IPS-18a (cell line): ENCODE measurements at regions not wholly inside any gene's neighbourhood (a gene's known extent, or its start where the extent isn't known, plus 50 kb on each side); places are given as distances from the start of the nearest gene placed in this dataset.

Experiments used
- H3K27ac ChIP-seq: one replicate; pipeline ENCODE4 v1.5.1; 2013; ENCODE audit warnings: low read length
- H3K27me3 ChIP-seq: one replicate; pipeline ENCODE4 v1.6.1; 2013; ENCODE audit warnings: mild to moderate bottlenecking, low read length; ENCODE audit not compliant: control insufficient read depth, insufficient read depth
- H3K36me3 ChIP-seq: one replicate; pipeline ENCODE4 v1.6.1; 2013; ENCODE audit warnings: low read depth, low read length; ENCODE audit not compliant: control insufficient read depth
- H3K4me1 ChIP-seq: one replicate; pipeline ENCODE4 v1.6.1; 2013; ENCODE audit warnings: low read depth, low read length; ENCODE audit not compliant: control insufficient read depth
- H3K4me3 ChIP-seq: one replicate; pipeline ENCODE4 v1.5.1; 2013; ENCODE audit warnings: low read length
- H3K9ac ChIP-seq: one replicate; pipeline ENCODE4 v1.6.1; 2013; ENCODE audit warnings: mild to moderate bottlenecking, low read length, moderate library complexity
- H3K9me3 ChIP-seq: one replicate; pipeline ENCODE4 v1.6.1; 2013; ENCODE audit warnings: low read depth, low read length; ENCODE audit not compliant: control insufficient read depth

GRCh38 chr2:145032791-145033190 is 512.9 kb upstream of the ZEB2 start:
- no peaks in the 10 kb centered on the region for H3K9me3 ChIP-seq
- no peak overlapping the region for H3K27ac ChIP-seq
- no peak overlapping the region for H3K9ac ChIP-seq
- H3K4me3 ChIP-seq = no peak overlapping the region
- H3K4me1 ChIP-seq = peaks cover 4% of the 10 kb centered on the region
- no peaks in the 10 kb centered on the region for H3K36me3 ChIP-seq
- no peaks in the 10 kb centered on the region for H3K27me3 ChIP-seq

- no peaks in the 10 kb centered on the region for H3K36me3 ChIP-seq
- peaks cover 4% of the 10 kb centered on the region for H3K4me1 ChIP-seq
- no peaks in the 10 kb centered on the region for H3K27me3 ChIP-seq
- no peak overlapping the region for H3K4me3 ChIP-seq
- no peak overlapping the region for H3K27ac ChIP-seq
- H3K9me3 ChIP-seq = no peaks in the 10 kb centered on the region
- H3K9ac ChIP-seq = no peak overlapping the region
Measured at GRCh38 chr2:145029873-145030272, 510.0 kb upstream of the ZEB2 start.

- Histone ChIP-seq H3K27ac (no peak overlapping the region), H3K9me3 (no peaks in the 10 kb centered on the region), H3K27me3 (no peaks in the 10 kb centered on the region), H3K36me3 (no peaks in the 10 kb centered on the region), H3K4me1 (peaks cover 4% of the 10 kb centered on the region), H3K4me3 (no peak overlapping the region), H3K9ac (no peak overlapping the region)
Measured at GRCh38 chr2:145029081-145029480, 509.2 kb upstream of the ZEB2 start.

- Histone ChIP-seq H3K27me3 (no peaks in the 10 kb centered on the region), H3K4me3 (no peak overlapping the region), H3K27ac (no peak overlapping the region), H3K9me3 (no peaks in the 10 kb centered on the region), H3K4me1 (peaks cover 4% of the 10 kb centered on the region), H3K36me3 (no peaks in the 10 kb centered on the region), H3K9ac (no peak overlapping the region)
Measured at GRCh38 chr2:145028101-145028920, 508.4 kb upstream of the ZEB2 start.

- H3K27me3 ChIP-seq = no peaks in the 10 kb centered on the region
- H3K4me1 ChIP-seq = peaks cover 11% of the 10 kb centered on the region
- no peak overlapping the region for H3K9ac ChIP-seq
- H3K27ac ChIP-seq = no peak overlapping the region
- H3K4me3 ChIP-seq = no peak overlapping the region
- H3K9me3 ChIP-seq = no peaks in the 10 kb centered on the region
- H3K36me3 ChIP-seq = no peaks in the 10 kb centered on the region
Measured at GRCh38 chr2:145026456-145027455, 506.8 kb upstream of the ZEB2 start.

GRCh38 chr2:145025382-145025781 is 505.5 kb upstream of the ZEB2 start:
- Histone ChIP-seq H3K27me3 (no peaks in the 10 kb centered on the region), H3K9me3 (no peaks in the 10 kb centered on the region), H3K27ac (no peak overlapping the region), H3K4me3 (no peak overlapping the region), H3K4me1 (peaks cover 11% of the 10 kb centered on the region), H3K36me3 (no peaks in the 10 kb centered on the region), H3K9ac (no peak overlapping the region)

GRCh38 chr2:145023334-145023934 is 503.5 kb upstream of the ZEB2 start:
- H3K9ac ChIP-seq = no peak overlapping the region
- no peak overlapping the region for H3K27ac ChIP-seq
- no peak overlapping the region for H3K4me3 ChIP-seq
- H3K27me3 ChIP-seq = no peaks in the 10 kb centered on the region
- no peaks in the 10 kb centered on the region for H3K9me3 ChIP-seq
- peaks cover 11% of the 10 kb centered on the region for H3K4me1 ChIP-seq
- no peaks in the 10 kb centered on the region for H3K36me3 ChIP-seq

GRCh38 chr2:145022666-145023333 is 502.9 kb upstream of the ZEB2 start:
- no peak overlapping the region for H3K27ac ChIP-seq
- no peak overlapping the region for H3K4me3 ChIP-seq
- H3K27me3 ChIP-seq = no peaks in the 10 kb centered on the region
- H3K4me1 ChIP-seq = peaks cover 11% of the 10 kb centered on the region
- H3K9me3 ChIP-seq = no peaks in the 10 kb centered on the region
- H3K9ac ChIP-seq = no peak overlapping the region
- H3K36me3 ChIP-seq = no peaks in the 10 kb centered on the region

- H3K27me3 ChIP-seq = no peaks in the 10 kb centered on the region
- H3K4me3 ChIP-seq = no peak overlapping the region
- H3K36me3 ChIP-seq = no peaks in the 10 kb centered on the region
- H3K4me1 ChIP-seq = peaks cover 11% of the 10 kb centered on the region
- H3K9ac ChIP-seq = no peak overlapping the region
- no peak overlapping the region for H3K27ac ChIP-seq
- H3K9me3 ChIP-seq = no peaks in the 10 kb centered on the region
Measured at GRCh38 chr2:145021962-145022665, 502.2 kb upstream of the ZEB2 start.

GRCh38 chr2:145020694-145021093 is 500.8 kb upstream of the ZEB2 start:
- H3K9ac ChIP-seq = no peak overlapping the region
- no peak overlapping the region for H3K27ac ChIP-seq
- peaks cover 11% of the 10 kb centered on the region for H3K4me1 ChIP-seq
- no peaks in the 10 kb centered on the region for H3K9me3 ChIP-seq
- H3K36me3 ChIP-seq = no peaks in the 10 kb centered on the region
- no peaks in the 10 kb centered on the region for H3K27me3 ChIP-seq
- H3K4me3 ChIP-seq = no peak overlapping the region
